Fibroblast of skin of right quadriceps (primary cell): ENCODE measurements at regions not wholly inside any gene's neighbourhood (a gene's known extent, or its start where the extent isn't known, plus 50 kb on each side); places are given as distances from the start of the nearest gene placed in this dataset.
"Not testable (repeated sequence)": the region's sequence is repeated elsewhere in the genome, so short reads cannot be mapped to it uniquely, and the experiment has no call there.

Experiments
- DNase-seq: peaks from one replicate; pipeline ENCODE4 v3.0.0-alpha.2; 2013

DNA sequence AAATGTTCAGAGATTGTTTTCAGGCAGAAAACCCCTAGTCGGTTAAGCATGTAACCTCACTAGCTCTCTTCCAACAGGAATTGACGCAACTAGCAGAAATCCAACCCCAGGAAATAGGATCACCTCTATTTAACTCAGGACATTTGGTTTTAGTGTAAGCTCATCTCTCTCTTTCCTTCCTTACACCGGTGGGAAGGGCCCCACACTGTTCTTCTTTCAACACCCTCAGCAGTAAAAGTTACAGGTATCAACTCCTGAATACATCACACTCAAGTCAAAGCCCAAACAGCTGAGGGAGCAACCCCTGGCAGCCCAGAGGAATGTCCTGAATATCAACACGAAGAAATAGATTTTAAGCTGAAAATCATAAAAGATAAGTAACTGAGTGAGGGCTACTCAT, 191.2 kb upstream of the KIF2B start:
- no peak for DNase-seq

GRCh38 chr17:53630638-53631037, 192.1 kb upstream of the KIF2B start:
- DNase-seq = no peak

- DNase-seq = no peak
Observed at GRCh38 chr17:53630115-53630514, 192.6 kb upstream of the KIF2B start.

GRCh38 chr17:53629188-53629587, 193.5 kb upstream of the KIF2B start:
- DNase-seq = peak; percentile 70

DNA sequence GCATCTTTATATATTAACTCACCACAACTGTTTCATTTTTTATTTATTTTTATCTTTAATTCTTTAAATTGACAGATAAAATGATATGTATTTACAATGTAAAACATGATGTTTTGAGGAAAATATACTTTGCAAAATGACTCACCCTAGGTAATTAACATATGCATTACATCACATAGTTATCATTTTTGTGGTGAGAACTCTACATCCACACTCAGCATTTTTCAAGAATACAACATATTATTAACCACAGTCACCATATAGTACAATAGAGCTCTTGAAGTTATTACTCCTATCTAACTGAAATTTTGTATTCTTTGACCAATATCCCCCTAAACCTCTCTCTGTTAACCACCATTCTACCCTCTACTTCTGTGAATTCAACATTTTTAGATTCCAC, 194.7 kb upstream of the KIF2B start:
- peak; percentile 86 for DNase-seq

GRCh38 chr17:53627511-53627910, 195.2 kb upstream of the KIF2B start:
- peak; percentile 82 for DNase-seq

DNA sequence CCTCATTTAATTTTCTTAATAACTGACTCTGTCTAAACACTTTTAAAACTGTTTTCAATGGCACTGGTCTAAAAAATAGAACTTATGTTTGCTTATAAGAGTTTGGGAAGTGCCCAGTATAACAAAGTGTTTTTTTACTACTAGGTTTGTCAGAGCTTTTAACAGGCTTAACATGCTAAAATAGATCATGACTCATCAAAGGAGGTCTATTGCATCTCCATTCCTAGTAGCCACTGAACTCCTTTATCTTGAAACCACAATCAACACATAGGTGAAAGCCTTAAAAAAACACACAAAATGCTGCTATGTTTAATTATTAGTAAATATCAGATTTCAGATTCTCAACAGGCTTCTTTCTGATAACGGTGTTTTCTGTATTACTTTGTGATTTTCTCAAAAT, 196.4 kb upstream of the KIF2B start:
- peak; percentile 74 for DNase-seq

DNA sequence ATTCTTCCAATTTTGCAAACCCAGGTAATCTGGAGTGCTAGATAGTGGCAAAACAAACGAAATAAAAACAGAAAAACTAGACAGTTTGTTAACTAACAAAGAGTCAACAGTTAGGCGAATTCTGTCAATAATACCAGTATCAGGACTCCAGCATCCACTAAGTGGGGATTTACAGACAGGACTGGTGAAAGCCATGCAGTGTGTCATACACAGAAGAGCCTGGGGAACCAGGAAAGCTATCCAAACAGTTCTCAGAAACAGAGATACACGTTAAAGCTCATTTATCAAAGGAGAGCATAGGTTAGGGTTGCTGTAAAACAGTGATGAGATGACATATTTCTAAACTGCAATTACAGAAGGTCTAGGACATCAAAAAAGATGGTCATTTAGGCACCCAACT, 203.7 kb upstream of the KIF2B start:
- no peak for DNase-seq

GRCh38 chr17:53608208-53608607, 214.5 kb upstream of the KIF2B start:
- not testable (repeated sequence) for DNase-seq

- DNase-seq = no peak
Observed at GRCh38 chr17:53607475-53607874, 215.3 kb upstream of the KIF2B start.

DNA sequence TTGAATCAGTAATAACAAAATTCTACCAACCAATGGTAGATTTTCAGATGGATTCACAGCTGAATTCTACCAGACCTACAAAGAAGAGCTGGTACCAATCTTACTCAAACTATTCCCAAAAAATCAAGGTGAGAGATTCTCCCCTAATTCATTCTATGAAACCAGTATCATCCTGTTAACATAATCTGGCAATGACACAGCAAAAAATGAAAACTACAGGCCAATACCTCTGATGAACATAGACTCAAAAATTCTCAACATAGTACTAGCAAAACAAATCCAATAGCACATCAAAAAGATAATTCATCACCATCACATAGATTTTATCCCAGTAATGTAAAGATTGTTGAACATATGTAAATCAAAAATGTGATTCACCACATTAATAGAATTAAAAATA, 234.4 kb upstream of the KIF2B start:
- no peak for DNase-seq

- no peak for DNase-seq
Observed at GRCh38 chr17:53574038-53574437, 248.7 kb upstream of the KIF2B start.

DNA sequence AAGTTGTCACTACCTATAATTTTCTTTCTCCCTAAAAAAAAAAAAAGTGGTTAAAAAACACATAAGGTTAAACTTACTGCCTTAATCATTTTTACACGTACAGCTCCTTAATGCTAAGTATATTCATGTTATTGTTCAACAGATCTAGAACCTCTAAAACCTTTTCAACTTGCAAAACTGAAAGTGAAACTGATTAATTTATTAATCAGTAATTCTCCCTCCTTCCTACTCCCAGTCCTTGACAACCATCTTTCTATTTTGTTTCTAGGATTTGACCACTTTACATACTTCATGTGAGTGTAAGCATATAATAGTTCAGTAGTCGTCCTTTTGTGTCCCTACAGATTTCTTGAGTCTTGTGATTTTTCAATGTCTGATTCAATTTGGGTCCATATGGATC, 251.4 kb upstream of the KIF2B start:
- no peak for DNase-seq

- DNase-seq = no peak
Observed at GRCh38 chr17:53570731-53571130, 252.0 kb upstream of the KIF2B start.

GRCh38 chr17:53560953-53561352, 261.8 kb upstream of the KIF2B start:
- no peak for DNase-seq

DNA sequence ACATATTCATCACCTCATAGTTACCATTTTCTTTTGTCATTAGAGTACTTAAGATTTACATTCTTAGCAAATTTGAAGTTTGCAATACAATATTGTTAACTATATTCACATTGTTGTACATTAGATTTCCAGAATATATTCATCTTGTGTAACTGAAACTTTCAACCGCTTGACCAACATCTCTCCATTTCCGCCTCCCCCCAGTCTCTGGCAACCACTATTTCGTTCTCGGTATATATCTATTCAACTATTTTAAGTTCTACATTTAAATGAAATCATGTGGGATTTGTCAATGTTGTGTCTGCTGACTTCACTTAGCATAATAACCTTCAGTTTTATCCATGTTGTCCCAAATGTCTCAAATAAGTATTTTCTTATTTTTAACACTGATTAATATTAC, 274.5 kb upstream of the KIF2B start:
- DNase-seq = no peak

DNA sequence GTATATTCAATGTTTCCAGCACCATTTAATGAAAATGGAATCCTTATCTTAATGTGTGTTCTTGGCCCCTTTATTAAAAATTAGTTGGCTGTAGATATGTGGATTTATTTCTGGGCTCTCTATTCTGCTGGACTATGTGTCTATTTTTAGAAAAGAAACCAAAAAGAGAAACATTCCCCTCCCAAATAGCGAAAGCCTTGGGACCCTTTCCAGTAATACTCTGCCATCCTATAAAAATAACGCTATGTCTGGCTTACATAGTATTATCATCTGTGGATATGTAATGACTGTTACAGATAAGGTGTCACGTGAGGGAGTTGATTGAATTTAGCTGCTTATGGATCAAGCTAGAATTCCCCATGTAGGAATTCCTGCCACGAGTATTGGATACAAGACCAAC, 279.3 kb upstream of the KIF2B start:
- no peak for DNase-seq

DNA sequence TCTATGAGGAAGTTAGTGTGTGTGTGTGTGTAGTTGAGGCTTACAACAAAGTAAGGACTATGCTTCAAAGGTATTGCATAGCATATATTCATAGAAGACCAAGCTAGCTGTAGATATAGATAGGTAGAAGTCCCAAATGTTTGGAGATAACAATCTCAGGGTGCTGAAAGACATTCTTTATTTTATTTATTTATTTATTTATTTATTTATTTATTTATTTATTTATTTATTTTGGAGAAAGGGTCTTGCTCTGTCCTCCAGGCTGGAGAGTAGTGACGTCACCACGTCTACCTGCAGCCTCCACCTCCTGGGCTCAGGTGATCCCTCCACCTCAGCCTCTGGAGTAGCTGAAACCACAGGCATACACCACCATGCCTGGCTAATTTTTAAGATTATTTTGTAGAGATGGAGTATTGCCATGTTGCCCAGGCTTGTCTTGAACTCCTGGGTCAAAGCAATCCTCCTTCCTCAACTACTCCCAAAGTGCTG, 284.6 kb upstream of the KIF2B start:
- DNase-seq = no peak

GRCh38 chr17:53527473-53527872, 295.3 kb upstream of the KIF2B start:
- DNase-seq = no peak

DNA sequence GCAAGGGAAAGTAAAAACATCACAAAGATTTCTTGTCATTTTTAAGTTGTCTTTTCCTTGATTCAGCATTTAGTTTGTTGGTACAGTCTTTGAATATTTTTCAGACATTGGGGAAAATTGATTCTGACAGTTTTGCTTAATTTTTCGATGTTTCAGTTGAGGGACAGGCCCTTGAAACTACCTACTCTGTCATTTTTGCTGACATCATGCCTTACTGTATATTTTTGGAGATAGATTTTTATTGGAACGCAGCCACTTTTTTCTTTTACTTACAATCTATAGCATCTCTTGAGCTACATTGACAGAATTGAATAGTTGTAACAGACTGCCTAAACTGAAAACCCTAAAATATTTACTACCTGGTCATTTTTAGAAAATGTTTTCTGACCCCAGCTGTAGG, 297.1 kb upstream of the KIF2B start:
- no peak for DNase-seq

GRCh38 chr17:53516636-53517035, 306.1 kb upstream of the KIF2B start:
- peak; percentile 8 for DNase-seq

DNA sequence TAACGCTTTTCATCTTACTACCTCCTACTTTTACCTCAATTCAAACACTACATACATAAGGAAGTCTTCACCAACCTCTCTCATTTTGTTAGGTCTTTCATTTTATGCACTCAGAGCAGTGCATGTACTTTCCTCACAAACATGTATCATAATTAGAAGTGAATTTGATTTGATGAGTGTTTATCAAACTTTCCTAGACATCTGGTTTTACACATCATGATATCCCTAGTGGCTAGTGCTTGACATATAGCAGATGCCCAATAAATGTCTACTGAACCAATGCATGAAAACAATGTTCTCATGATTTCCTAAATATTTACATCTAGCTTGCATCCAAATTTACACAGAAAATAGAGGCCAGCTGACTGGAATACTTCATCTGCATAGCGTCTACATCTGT, 323.4 kb upstream of the KIF2B start:
- DNase-seq = no peak

DNA sequence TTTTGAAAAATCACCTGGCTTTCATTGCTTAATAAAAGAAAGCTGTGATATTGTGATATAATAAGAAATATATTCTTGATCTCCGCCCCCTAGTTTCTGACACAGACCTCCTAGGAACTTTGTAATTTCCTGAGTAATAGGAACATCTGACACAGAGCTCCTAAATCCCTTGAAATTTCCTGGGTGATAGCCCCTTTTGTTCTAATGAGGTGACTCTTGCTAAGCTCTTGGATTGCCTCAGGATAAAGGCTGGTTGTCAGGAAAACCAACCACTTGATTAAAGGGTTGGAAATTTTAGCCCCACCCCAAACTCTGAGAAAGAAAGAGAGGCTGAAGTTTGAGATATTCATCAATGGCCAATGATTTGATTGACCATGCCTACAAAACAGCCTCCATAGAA, 326.4 kb upstream of the KIF2B start:
- DNase-seq = no peak

- no peak for DNase-seq
Observed at GRCh38 chr17:53492532-53492931, 330.2 kb upstream of the KIF2B start.

DNA sequence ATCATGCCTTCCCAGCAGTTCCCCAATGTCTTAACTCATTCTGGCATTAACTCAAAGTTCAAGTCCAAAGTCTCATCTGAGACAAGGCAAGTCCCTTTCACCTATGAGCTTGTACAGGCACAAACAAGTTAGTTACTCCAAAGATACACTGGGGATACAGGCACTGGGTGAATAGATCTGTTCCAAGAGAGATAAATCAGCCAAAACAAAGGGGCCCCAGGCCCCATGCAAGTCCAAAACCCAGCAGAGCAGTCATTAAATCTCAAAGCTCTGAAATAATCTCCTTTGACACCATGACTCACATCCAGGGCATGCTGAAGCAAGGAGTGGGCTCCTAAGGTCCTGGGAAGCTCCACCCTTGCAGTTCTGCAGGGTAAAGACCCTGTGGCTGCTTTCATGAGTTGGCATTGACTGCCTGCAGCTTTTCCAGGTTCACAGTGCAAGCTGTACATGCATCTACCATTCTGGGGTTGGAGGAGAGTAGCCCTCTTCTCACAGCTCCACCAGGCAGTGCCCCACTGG, 332.2 kb upstream of the KIF2B start:
- DNase-seq = no peak

DNA sequence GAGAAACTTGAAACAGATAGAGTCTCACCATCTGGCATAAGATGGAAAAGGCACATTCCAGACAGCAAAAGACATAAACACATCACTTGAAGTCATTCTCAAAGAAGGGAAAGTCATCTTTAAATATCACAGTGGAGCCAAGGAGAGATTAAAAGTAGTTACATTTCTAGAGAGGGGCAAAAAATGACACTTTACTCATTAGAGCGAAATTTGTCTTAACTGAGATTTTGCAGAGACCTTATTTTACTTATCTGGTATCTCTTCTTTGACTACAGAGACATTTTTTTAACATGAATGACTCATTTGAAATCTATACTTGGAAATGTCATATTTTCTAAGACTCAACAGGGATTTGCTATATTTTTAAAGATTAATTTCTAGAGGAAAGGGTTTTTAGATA, 339.0 kb upstream of the KIF2B start:
- DNase-seq = no peak
